HL-60 (cell line): ENCODE measurements at regions not wholly inside any gene's neighbourhood (a gene's known extent, or its start where the extent isn't known, plus 50 kb on each side); places are given as distances from the start of the nearest gene placed in this dataset.

ENCODE experiments used
- DNase-seq, 2 experiments: peaks; one replicate each; pipeline ENCODE4 v3.0.0-alpha.2; 2010 to 2020; ENCODE audit warnings: low read depth in 1 of 2, low spot score in 1 of 2
- H3K27ac ChIP-seq: fragments of 250-450 bp; sonication (Bioruptor Pico); replicated peaks from 2 replicates; pipeline ENCODE4 v1.5.1; 2020; ENCODE audit warnings: mild to moderate bottlenecking, moderate library complexity
- H3K27me3 ChIP-seq: fragments of 250-450 bp; sonication (Bioruptor Pico); 2 replicates; pipeline ENCODE4 v1.5.1; 2021; ENCODE audit warnings: mild to moderate bottlenecking, moderate library complexity; ENCODE audit not compliant: insufficient read depth, poor library complexity, severe bottlenecking
- H3K4me3 ChIP-seq: replicated peaks from 2 replicates; pipeline ENCODE4 v1.5.1; 2011; ENCODE audit warnings: mild to moderate bottlenecking, control low read depth, low read length; ENCODE audit not compliant: insufficient read depth
- GABPA ChIP-seq: IDR thresholded peaks from 2 replicates; pipeline ENCODE4 v1.6.1; 2012; ENCODE audit warnings: low read depth
- POLR2AphosphoS5 ChIP-seq: IDR thresholded peaks from 2 replicates; pipeline ENCODE4 v1.6.1; 2012; ENCODE audit warnings: low read depth
- SPI1 ChIP-seq: IDR thresholded peaks from 2 replicates; pipeline ENCODE4 v1.6.1; 2012; ENCODE audit warnings: low read depth, mild to moderate bottlenecking, borderline replicate concordance
- TF ChIP-seq, protein P1 (sequence below): IDR thresholded peaks from one replicate; pipeline ENCODE4 v1.5.1; 2011; ENCODE audit warnings: low read length, control low read depth, inconsistent platforms; ENCODE audit not compliant: insufficient read depth
- TF ChIP-seq, protein P2 (sequence below): IDR thresholded peaks from 2 replicates; pipeline ENCODE4 v1.6.1; 2012; ENCODE audit warnings: low read depth; ENCODE audit not compliant: insufficient replicate concordance

DNA sequence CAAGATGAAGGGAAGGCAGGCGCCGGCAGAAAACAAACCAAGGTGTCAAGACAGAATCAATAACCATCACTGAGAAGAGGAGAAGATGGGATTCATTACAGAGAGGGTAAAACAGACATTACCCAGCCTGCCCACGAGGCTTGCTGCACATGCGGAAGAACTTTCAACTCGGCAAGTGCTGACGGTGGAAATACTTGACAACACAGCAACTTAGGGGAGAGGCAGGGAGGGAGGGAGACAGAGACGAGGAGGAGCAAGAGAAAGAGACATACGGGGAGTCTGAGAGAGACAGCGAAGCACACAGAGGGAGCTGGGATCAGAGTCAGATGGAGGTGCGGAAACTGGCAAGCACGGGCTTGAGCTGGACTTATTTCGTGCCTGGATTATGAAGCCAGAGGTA is 129.3 kb upstream of the NECTIN1 start:
- TF ChIP-seq, protein P1, sequence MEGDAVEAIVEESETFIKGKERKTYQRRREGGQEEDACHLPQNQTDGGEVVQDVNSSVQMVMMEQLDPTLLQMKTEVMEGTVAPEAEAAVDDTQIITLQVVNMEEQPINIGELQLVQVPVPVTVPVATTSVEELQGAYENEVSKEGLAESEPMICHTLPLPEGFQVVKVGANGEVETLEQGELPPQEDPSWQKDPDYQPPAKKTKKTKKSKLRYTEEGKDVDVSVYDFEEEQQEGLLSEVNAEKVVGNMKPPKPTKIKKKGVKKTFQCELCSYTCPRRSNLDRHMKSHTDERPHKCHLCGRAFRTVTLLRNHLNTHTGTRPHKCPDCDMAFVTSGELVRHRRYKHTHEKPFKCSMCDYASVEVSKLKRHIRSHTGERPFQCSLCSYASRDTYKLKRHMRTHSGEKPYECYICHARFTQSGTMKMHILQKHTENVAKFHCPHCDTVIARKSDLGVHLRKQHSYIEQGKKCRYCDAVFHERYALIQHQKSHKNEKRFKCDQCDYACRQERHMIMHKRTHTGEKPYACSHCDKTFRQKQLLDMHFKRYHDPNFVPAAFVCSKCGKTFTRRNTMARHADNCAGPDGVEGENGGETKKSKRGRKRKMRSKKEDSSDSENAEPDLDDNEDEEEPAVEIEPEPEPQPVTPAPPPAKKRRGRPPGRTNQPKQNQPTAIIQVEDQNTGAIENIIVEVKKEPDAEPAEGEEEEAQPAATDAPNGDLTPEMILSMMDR = no peak
- TF ChIP-seq POLR2AphosphoS5 (no peak), SPI1 (no peak), GABPA (no peak)
- TF ChIP-seq, protein P2, sequence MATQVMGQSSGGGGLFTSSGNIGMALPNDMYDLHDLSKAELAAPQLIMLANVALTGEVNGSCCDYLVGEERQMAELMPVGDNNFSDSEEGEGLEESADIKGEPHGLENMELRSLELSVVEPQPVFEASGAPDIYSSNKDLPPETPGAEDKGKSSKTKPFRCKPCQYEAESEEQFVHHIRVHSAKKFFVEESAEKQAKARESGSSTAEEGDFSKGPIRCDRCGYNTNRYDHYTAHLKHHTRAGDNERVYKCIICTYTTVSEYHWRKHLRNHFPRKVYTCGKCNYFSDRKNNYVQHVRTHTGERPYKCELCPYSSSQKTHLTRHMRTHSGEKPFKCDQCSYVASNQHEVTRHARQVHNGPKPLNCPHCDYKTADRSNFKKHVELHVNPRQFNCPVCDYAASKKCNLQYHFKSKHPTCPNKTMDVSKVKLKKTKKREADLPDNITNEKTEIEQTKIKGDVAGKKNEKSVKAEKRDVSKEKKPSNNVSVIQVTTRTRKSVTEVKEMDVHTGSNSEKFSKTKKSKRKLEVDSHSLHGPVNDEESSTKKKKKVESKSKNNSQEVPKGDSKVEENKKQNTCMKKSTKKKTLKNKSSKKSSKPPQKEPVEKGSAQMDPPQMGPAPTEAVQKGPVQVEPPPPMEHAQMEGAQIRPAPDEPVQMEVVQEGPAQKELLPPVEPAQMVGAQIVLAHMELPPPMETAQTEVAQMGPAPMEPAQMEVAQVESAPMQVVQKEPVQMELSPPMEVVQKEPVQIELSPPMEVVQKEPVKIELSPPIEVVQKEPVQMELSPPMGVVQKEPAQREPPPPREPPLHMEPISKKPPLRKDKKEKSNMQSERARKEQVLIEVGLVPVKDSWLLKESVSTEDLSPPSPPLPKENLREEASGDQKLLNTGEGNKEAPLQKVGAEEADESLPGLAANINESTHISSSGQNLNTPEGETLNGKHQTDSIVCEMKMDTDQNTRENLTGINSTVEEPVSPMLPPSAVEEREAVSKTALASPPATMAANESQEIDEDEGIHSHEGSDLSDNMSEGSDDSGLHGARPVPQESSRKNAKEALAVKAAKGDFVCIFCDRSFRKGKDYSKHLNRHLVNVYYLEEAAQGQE = no peak
- DNase-seq = no peak
- H3K27me3 ChIP-seq = peaks cover 3% of the 10 kb centered on the region
- no peak overlapping the region for H3K4me3 ChIP-seq
- no peak overlapping the region for H3K27ac ChIP-seq

DNA sequence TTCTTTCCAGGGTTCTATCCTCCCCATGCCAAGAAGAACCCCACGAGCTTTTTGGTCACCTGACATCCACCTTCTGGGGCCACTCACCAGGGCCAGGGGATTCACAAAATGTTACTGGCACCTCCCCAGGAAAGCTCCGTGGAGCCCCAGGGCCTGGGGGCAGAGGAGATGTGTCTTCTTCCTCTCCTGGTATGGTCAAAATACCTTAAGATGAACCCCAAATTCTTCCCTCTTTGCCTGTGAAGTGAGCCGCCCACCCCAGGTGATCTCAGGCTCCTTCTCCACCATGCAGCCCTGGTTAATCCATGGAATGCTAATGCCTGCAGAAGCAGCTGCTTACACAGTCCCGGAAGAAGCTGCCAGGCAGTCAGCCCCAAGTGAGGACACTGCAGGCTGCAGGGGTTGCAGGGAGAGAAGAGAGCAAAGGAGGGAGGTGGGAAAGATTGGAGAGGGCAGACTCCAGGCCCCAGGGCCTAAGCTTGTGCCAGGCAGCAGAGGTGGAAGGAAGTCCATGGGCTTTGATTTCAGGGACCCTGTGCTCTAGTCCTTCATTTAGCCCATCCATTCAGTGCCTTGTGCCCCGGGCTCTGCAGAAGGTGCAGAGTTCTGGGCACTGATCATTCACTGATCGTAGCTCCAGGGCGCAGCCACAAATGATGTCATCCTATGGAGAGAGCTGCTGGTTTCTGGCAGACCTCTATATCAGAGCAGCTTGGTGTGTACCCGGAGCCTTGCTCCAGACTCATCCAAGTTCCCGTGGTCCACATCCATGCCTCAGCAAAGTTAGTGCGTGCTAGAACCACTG is 127.9 kb upstream of the NECTIN1 start:
- TF ChIP-seq POLR2AphosphoS5 = no peak
- TF ChIP-seq GABPA = no peak
- TF ChIP-seq, protein P1 = no peak
- TF ChIP-seq, protein P2 = no peak
- TF ChIP-seq SPI1 = no peak
- no peak for DNase-seq
- peaks cover 3% of the 10 kb centered on the region for H3K27me3 ChIP-seq
- H3K27ac ChIP-seq = no peak overlapping the region
- no peak overlapping the region for H3K4me3 ChIP-seq

DNA sequence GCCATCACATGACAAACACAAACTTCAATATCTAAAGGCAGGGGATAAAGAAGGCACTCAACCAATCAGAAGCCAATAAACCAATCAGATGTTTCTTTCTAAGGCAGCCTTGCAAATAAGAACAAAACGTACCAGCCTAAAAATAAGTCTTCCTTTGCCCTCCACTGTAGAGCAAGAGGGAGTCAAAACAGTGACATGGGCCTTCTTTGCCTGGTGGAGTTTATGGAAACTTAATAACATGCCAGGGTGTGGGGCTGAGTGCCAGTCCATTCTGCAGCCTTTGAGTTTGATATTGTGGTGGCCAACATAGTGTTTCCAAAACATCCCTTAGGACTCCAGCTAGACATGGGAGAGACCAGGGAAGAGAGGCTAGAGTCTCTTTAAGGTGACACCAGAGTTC is 126.1 kb upstream of the NECTIN1 start:
- H3K27me3 ChIP-seq = peaks cover 3% of the 10 kb centered on the region
- DNase-seq = no peak
- H3K4me3 ChIP-seq = no peak overlapping the region
- no peak overlapping the region for H3K27ac ChIP-seq
- no peak for TF ChIP-seq SPI1
- TF ChIP-seq, protein P1 = no peak
- TF ChIP-seq GABPA = no peak
- no peak for TF ChIP-seq POLR2AphosphoS5
- TF ChIP-seq, protein P2 = no peak
